Colonic mucosa (tissue), 4 donors: ENCODE measurements at regions not wholly inside any gene's neighbourhood (a gene's known extent, or its start where the extent isn't known, plus 50 kb on each side); places are given as distances from the start of the nearest gene placed in this dataset.
"Not testable (repeated sequence)": the region's sequence is repeated elsewhere in the genome, so short reads cannot be mapped to it uniquely, and the experiment has no call there.

Experiments used
- DNase-seq: peaks from one replicate; pipeline ENCODE4 v3.0.0-alpha.2; 2020
- H3K27ac ChIP-seq: fragments of 200-600 bp; one replicate; pipeline ENCODE4 v1.8.0; 2021
- H3K27me3 ChIP-seq: fragments of 200-600 bp; one replicate; pipeline ENCODE4 v1.8.0; 2021
- H3K36me3 ChIP-seq: fragments of 200-600 bp; one replicate; pipeline ENCODE4 v1.8.0; 2021
- H3K4me1 ChIP-seq: fragments of 200-600 bp; one replicate; pipeline ENCODE4 v1.8.0; 2021; ENCODE audit warnings: mild to moderate bottlenecking
- H3K4me3 ChIP-seq: fragments of 200-600 bp; one replicate; pipeline ENCODE4 v1.8.0; 2021
- H3K9ac ChIP-seq, 2 donors: one replicate each; pipeline ENCODE4 v1.7.0; 2013; ENCODE audit warnings: control low read depth in 2 of 2, low read depth in 2 of 2, low read length in 2 of 2
- H3K9me3 ChIP-seq: fragments of 200-600 bp; one replicate; pipeline ENCODE4 v1.8.0; 2021
- CTCF ChIP-seq: fragments of 200-600 bp; IDR thresholded peaks from one replicate; pipeline ENCODE4 v1.8.0; 2022; ENCODE audit warnings: antibody characterized with exemption, mild to moderate bottlenecking
- intact Hi-C: fragments of 100-400 bp; cut with DNase I; formaldehyde crosslinking; loops from one replicate; pipeline ENCODE4 v1.14.1; 2022
- donor health status: healthy.
- donor health status: DM: no; HTN: no; CAD: no.
- donor health status: DM: no; HTN: no; CAD: no.

GRCh38 chr10:62594093-62594520 lies 210.4 kb upstream of the ADO start:
- intact Hi-C loops: loop anchor here (5.0 kb wide), 1 partner anchor 563 kb away; no protein-coding TSS in a partner anchor
- Histone ChIP-seq H3K36me3 (no peaks in the 10 kb centered on the region), H3K27ac (no peak overlapping the region), H3K4me3 (no peak overlapping the region), H3K4me1 (no peaks in the 10 kb centered on the region), H3K9me3 (no peaks in the 10 kb centered on the region), H3K27me3 (no peaks in the 10 kb centered on the region), H3K9ac (no peak overlapping the region)
- peak; percentile 87 for TF ChIP-seq CTCF
- DNase-seq: peak; percentile 63

- no peak overlapping the region for H3K9ac ChIP-seq
- intact Hi-C loops: no loop called here
- H3K36me3 ChIP-seq: no peaks in the 10 kb centered on the region
- no peak overlapping the region for H3K4me3 ChIP-seq
- no peak for TF ChIP-seq CTCF
- H3K9me3 ChIP-seq: no peaks in the 10 kb centered on the region
- no peak overlapping the region for H3K27ac ChIP-seq
- H3K27me3 ChIP-seq: no peaks in the 10 kb centered on the region
- no peak for DNase-seq
- H3K4me1 ChIP-seq: no peaks in the 10 kb centered on the region
These were observed 207.3 kb upstream of the ADO start for GRCh38 chr10:62597226-62597625.

- H3K4me3 ChIP-seq: no peak overlapping the region
- H3K27ac ChIP-seq: no peak overlapping the region
- no peaks in the 10 kb centered on the region for H3K27me3 ChIP-seq
- no peak for TF ChIP-seq CTCF
- no peaks in the 10 kb centered on the region for H3K4me1 ChIP-seq
- H3K9me3 ChIP-seq: no peaks in the 10 kb centered on the region
- DNase-seq: no peak
- H3K36me3 ChIP-seq: no peaks in the 10 kb centered on the region
- H3K9ac ChIP-seq: no peak overlapping the region
- intact Hi-C loops: no loop called here
These were observed 205.4 kb upstream of the ADO start for GRCh38 chr10:62599161-62599560.

- H3K9ac ChIP-seq, H3K27me3 ChIP-seq, H3K27ac ChIP-seq, H3K36me3 ChIP-seq, H3K4me3 ChIP-seq, H3K9me3 ChIP-seq, DNase-seq, intact Hi-C loops, H3K4me1 ChIP-seq: not testable (repeated sequence)
These were observed 198.0 kb upstream of the ADO start for GRCh38 chr10:62606551-62606950.

GRCh38 chr10:62608189-62608875 lies 196.2 kb upstream of the ADO start:
- intact Hi-C loops, H3K27me3 ChIP-seq, H3K4me1 ChIP-seq, H3K9ac ChIP-seq, H3K36me3 ChIP-seq, H3K27ac ChIP-seq, H3K9me3 ChIP-seq: not testable (repeated sequence)
- H3K4me3 ChIP-seq: peak overlapping the region; percentile 17
- DNase-seq: peak; percentile 55

GRCh38 chr10:62610649-62611229 lies 193.8 kb upstream of the ADO start:
- H3K9me3 ChIP-seq: no peaks in the 10 kb centered on the region
- peak; percentile 54 for TF ChIP-seq CTCF
- intact Hi-C loops: loop anchor here (5.0 kb wide), 1 partner anchor 192 kb away; the partner anchor contains the start of gene ADO
- peak; percentile 41 for DNase-seq
- H3K4me1 ChIP-seq: no peaks in the 10 kb centered on the region
- no peaks in the 10 kb centered on the region for H3K27me3 ChIP-seq
- no peak overlapping the region for H3K4me3 ChIP-seq
- H3K9ac ChIP-seq: no peak overlapping the region
- no peak overlapping the region for H3K27ac ChIP-seq
- no peaks in the 10 kb centered on the region for H3K36me3 ChIP-seq
